H1 (cell line): ENCODE measurements at regions not wholly inside any gene's neighbourhood (a gene's known extent, or its start where the extent isn't known, plus 50 kb on each side); places are given as distances from the start of the nearest gene placed in this dataset.

Experiments
- CTCF ChIA-PET: fragments of 300-600 bp; sonication (Branson Sonifier 250); formaldehyde crosslinking; loops from one replicate; lab custom pipeline; 2021; ENCODE audit not compliant: partially characterized antibody; lab: Charles Lee
- POLR2A ChIA-PET: fragments of 300-600 bp; sonication (Branson Sonifier 250); formaldehyde crosslinking; loops from one replicate; lab custom pipeline; 2021; ENCODE audit warnings: inconsistent platforms; ENCODE audit not compliant: partially characterized antibody; lab: Charles Lee
- DNase-seq, 2 experiments: peaks; one replicate each; pipeline versions ENCODE4 v3.0.0 to v3.0.0-alpha.2; 2010 to 2022; ENCODE audit warnings: low spot score in 2 of 2, low read depth in 1 of 2, mixed read lengths in 1 of 2
- FAIRE-seq: peaks from 2 replicates; lab custom pipeline; 2011; peaks lifted over from hg19 to GRCh38; lab: Jason Lieb, UNC
- H2AFZ ChIP-seq: 2 replicates; pipeline ENCODE4 v1.8.1; 2012; ENCODE audit warnings: low read length, inconsistent platforms
- H2AK5ac ChIP-seq: 2 replicates; pipeline ENCODE4 v1.6.1; 2013; ENCODE audit warnings: low read depth, low read length
- H2BK120ac ChIP-seq: replicated peaks from 2 replicates; pipeline ENCODE3; 2013; ENCODE audit warnings: low read depth, low read length, inconsistent platforms
- H2BK12ac ChIP-seq: 2 replicates; pipeline ENCODE4 v1.6.1; 2013; ENCODE audit warnings: low read depth, low read length
- H2BK15ac ChIP-seq: 2 replicates; pipeline ENCODE4 v1.6.1; 2013; ENCODE audit warnings: low read length
- H2BK20ac ChIP-seq: 2 replicates; pipeline ENCODE4 v1.6.1; 2013; ENCODE audit warnings: low read length
- H2BK5ac ChIP-seq: 2 replicates; pipeline ENCODE4 v1.6.1; 2013; ENCODE audit warnings: low read depth, low read length
- H3K14ac ChIP-seq: 2 replicates; pipeline ENCODE4 v1.6.1; 2013; ENCODE audit warnings: inconsistent platforms; ENCODE audit not compliant: insufficient read length
- H3K18ac ChIP-seq: 2 replicates; pipeline ENCODE4 v1.6.1; 2013; ENCODE audit warnings: low read length; ENCODE audit errors: extremely low read depth
- H3K23ac ChIP-seq: 2 replicates; pipeline ENCODE4 v1.6.1; 2013; ENCODE audit warnings: inconsistent platforms; ENCODE audit not compliant: insufficient read length
- H3K23me2 ChIP-seq: 2 replicates; pipeline ENCODE4 v1.6.1; 2013; ENCODE audit warnings: low read depth, low read length
- H3K27ac ChIP-seq: 2 replicates; pipeline ENCODE4 v1.6.1; 2011; ENCODE audit warnings: low read depth, low read length, inconsistent platforms
- H3K27me3 ChIP-seq, 4 experiments: replicated peaks in 1 of 4; 1 replicate in 1 of 4; 2 replicates in 3 of 4; pipeline versions ENCODE4 v1.6.1 to v1.8.1; 2011 to 2013; ENCODE audit warnings: low read length in 3 of 4, mild to moderate bottlenecking in 3 of 4, inconsistent platforms in 2 of 4, mixed read lengths in 2 of 4, moderate library complexity in 1 of 4; ENCODE audit not compliant: control insufficient read depth in 3 of 4, insufficient read depth in 3 of 4; ENCODE audit errors: extremely low read depth in 1 of 4
- H3K36me3 ChIP-seq, 4 experiments: 2 replicates each; pipeline versions ENCODE4 v1.6.1 to v1.8.1; 2011 to 2013; ENCODE audit warnings: mild to moderate bottlenecking in 4 of 4, low read length in 3 of 4, moderate library complexity in 2 of 4, control low read depth in 1 of 4, inconsistent platforms in 1 of 4; ENCODE audit not compliant: insufficient read depth in 4 of 4, control insufficient read depth in 2 of 4
- H3K4ac ChIP-seq: replicated peaks from 2 replicates; pipeline ENCODE3; 2013; ENCODE audit warnings: low read length, low read depth, mixed read lengths, inconsistent platforms; ENCODE audit not compliant: insufficient read length
- H3K4me1 ChIP-seq, 4 experiments: replicated peaks in 1 of 4; 1 replicate in 1 of 4; 2 replicates in 3 of 4; pipeline versions ENCODE4 v1.6.1 to v1.8.1; 2011 to 2013; ENCODE audit warnings: low read length in 3 of 4, inconsistent platforms in 2 of 4, mixed read lengths in 1 of 4; ENCODE audit not compliant: insufficient read depth in 4 of 4, control insufficient read depth in 3 of 4
- H3K4me2 ChIP-seq, 2 experiments: 2 replicates each; pipeline versions ENCODE4 v1.6.1 to v1.8.1; 2011 to 2013; ENCODE audit warnings: low read depth in 2 of 2, low read length in 2 of 2, control low read depth in 1 of 2, inconsistent platforms in 1 of 2, mild to moderate bottlenecking in 1 of 2; ENCODE audit not compliant: insufficient read depth in 1 of 2
- H3K4me3 ChIP-seq, 4 experiments: fragments of 200-600, 300-600 bp in 1 of 4; sonication (generic), shearing (Covaris generic), sonication (Bioruptor Twin) in 1 of 4; 2 replicates each; pipeline versions ENCODE4 v1.5.1 to v1.8.1; 2011 to 2016; ENCODE audit warnings: low read length in 4 of 4, low read depth in 3 of 4, control low read depth in 2 of 4, inconsistent platforms in 2 of 4, mild to moderate bottlenecking in 2 of 4, mixed read lengths in 1 of 4, moderate library complexity in 1 of 4; ENCODE audit not compliant: insufficient read depth in 2 of 4; ENCODE audit errors: extremely low read depth in 1 of 4
- H3K56ac ChIP-seq: replicated peaks from 2 replicates; pipeline ENCODE3; 2013; ENCODE audit warnings: low read depth, mild to moderate bottlenecking, mixed read lengths, low read length, inconsistent platforms; ENCODE audit not compliant: insufficient read length
- H3K79me1 ChIP-seq: 2 replicates; pipeline ENCODE4 v1.6.1; 2013; ENCODE audit warnings: low read depth, low read length, control low read depth
- H3K79me2 ChIP-seq, 2 experiments: 2 replicates each; pipeline versions ENCODE4 v1.6.1 to v1.8.1; 2012 to 2013; ENCODE audit warnings: low read length in 2 of 2, mild to moderate bottlenecking in 2 of 2, inconsistent platforms in 1 of 2; ENCODE audit not compliant: insufficient read depth in 2 of 2, control insufficient read depth in 1 of 2
- H3K9ac ChIP-seq, 4 experiments: replicated peaks in 1 of 4; 1 replicate in 1 of 4; 2 replicates in 3 of 4; pipeline versions ENCODE4 v1.6.1 to v1.8.1; 2011 to 2013; ENCODE audit warnings: low read depth in 3 of 4, low read length in 3 of 4, control low read depth in 2 of 4, mild to moderate bottlenecking in 2 of 4, moderate library complexity in 2 of 4, inconsistent platforms in 1 of 4; ENCODE audit errors: extremely low read depth in 1 of 4
- H3K9me3 ChIP-seq, 2 experiments: 2 replicates each; pipeline versions ENCODE4 v1.6.1 to v1.8.1; 2012 to 2013; ENCODE audit warnings: mild to moderate bottlenecking in 2 of 2, moderate library complexity in 2 of 2, control low read depth in 1 of 2, inconsistent platforms in 1 of 2, low read depth in 1 of 2, low read length in 1 of 2, mixed read lengths in 1 of 2; ENCODE audit not compliant: insufficient read depth in 2 of 2
- H4K20me1 ChIP-seq, 2 experiments: replicated peaks in 1 of 2; 2 replicates each; pipeline versions ENCODE3 to v1.8.1; 2011 to 2013; ENCODE audit warnings: inconsistent platforms in 2 of 2, low read length in 2 of 2, mild to moderate bottlenecking in 1 of 2; ENCODE audit not compliant: insufficient read depth in 2 of 2, control insufficient read depth in 1 of 2
- H4K5ac ChIP-seq: 2 replicates; pipeline ENCODE4 v1.6.1; 2013; ENCODE audit warnings: low read length, low read depth, mixed read lengths, inconsistent platforms; ENCODE audit not compliant: insufficient read length
- H4K8ac ChIP-seq: 2 replicates; pipeline ENCODE4 v1.8.0; 2013; ENCODE audit warnings: mild to moderate bottlenecking, moderate library complexity, low read length, inconsistent platforms; ENCODE audit not compliant: insufficient read depth; ENCODE audit errors: extremely low read depth
- H4K91ac ChIP-seq: replicated peaks from 2 replicates; pipeline ENCODE3; 2013; ENCODE audit warnings: low read length, mixed read lengths, inconsistent platforms; ENCODE audit not compliant: insufficient read length
- WGBS, 2 experiments: shearing (Covaris generic) in 1 of 2; methylation state at CpG; one replicate each; pipeline versions ENCODE4 v1.1.6 to v1.1.7; 2013 to 2015; ENCODE audit warnings: low lambda C conversion rate in 2 of 2, mixed read lengths in 2 of 2, inconsistent platforms in 1 of 2, low coverage in 1 of 2, missing lambda C conversion rate in 1 of 2; ENCODE audit not compliant: insufficient replicate concordance in 2 of 2, insufficient coverage in 1 of 2, insufficient read length in 1 of 2; ENCODE audit errors: extremely low coverage in 1 of 2, missing lambda C conversion rate in 1 of 2; 5-methylcytosine and 5-hydroxymethylcytosine counted together

GRCh38 chr9:86730163-86730928 lies 217.0 kb downstream of the GAS1 start:
- H2AK5ac ChIP-seq = no peak overlapping the region
- no peak overlapping the region for H3K23ac ChIP-seq
- FAIRE-seq (no peak), DNase-seq (no peak)
- no peak overlapping the region for H2BK5ac ChIP-seq
- no peak overlapping the region for H2BK120ac ChIP-seq
- H3K9ac ChIP-seq = no peak overlapping the region
- no peak overlapping the region for H4K91ac ChIP-seq
- no peak overlapping the region for H3K4ac ChIP-seq
- H3K18ac ChIP-seq = no peak overlapping the region
- H2BK15ac ChIP-seq = no peak overlapping the region
- H3K27me3 ChIP-seq = no peaks in the 10 kb centered on the region; a peak in 1 of 7 replicates
- no peaks in the 10 kb centered on the region for H3K36me3 ChIP-seq
- H3K14ac ChIP-seq = no peak overlapping the region
- H3K4me1 ChIP-seq = no peaks in the 10 kb centered on the region
- no peak overlapping the region for H3K56ac ChIP-seq
- H3K4me2 ChIP-seq = no peak overlapping the region
- H2AFZ ChIP-seq = no peak overlapping the region
- H3K27ac ChIP-seq = no peak overlapping the region
- no peak overlapping the region for H2BK20ac ChIP-seq
- H2BK12ac ChIP-seq = no peak overlapping the region
- no peak overlapping the region for H4K5ac ChIP-seq
- H3K79me2 ChIP-seq = no peaks in the 10 kb centered on the region
- WGBS, 2 experiments = 81% methylated on average over 6 of the region's 6 CpGs; no CpG with 5 or more reads in 1 of the 2 experiments
- no peaks in the 10 kb centered on the region for H3K79me1 ChIP-seq
- no peak overlapping the region for H3K4me3 ChIP-seq
- POLR2A ChIA-PET = no interaction called here
- H3K9me3 ChIP-seq = no peaks in the 10 kb centered on the region
- no peaks in the 10 kb centered on the region for H4K20me1 ChIP-seq
- H3K23me2 ChIP-seq = no peaks in the 10 kb centered on the region
- CTCF ChIA-PET = interaction anchor here (1.3 kb wide), 1 partner anchor 164 kb away, joined by 3 read pairs; no protein-coding TSS in a partner anchor
- no peak overlapping the region for H4K8ac ChIP-seq
